ENCODE measurements at regions not wholly inside any gene's neighbourhood (a gene's known extent, or its start where the extent isn't known, plus 50 kb on each side); places are given as distances from the start of the nearest gene placed in this dataset.

- H4K20me1 ChIP-seq (replicated peaks; ENCODE audit: control insufficient read depth, extremely low read depth, insufficient read depth, low read length): no peaks in the 10 kb centered on the region
- intact Hi-C loops (cut with micrococcal nuclease) (no loop called here), dilution Hi-C loops (cut with MboI; ENCODE audit: extremely low pct_ligation_motif_present, low sequenced_read_pairs) (no loop called here)
- ChIA-PET POLR2A (no interaction called here), CTCF (no interaction called here)
- TF ChIP-seq GATA2 (IDR thresholded peaks at IDR 0.05; ENCODE audit: insufficient read depth, insufficient read length, low read depth, low read length): no peak
- TF ChIP-seq JUN (IDR thresholded peaks at IDR 0.05; ENCODE audit: borderline replicate concordance, insufficient read depth, insufficient read length, low read depth): no peak
- no peak for TF ChIP-seq EZH2 (IDR thresholded peaks at IDR 0.05; ENCODE audit: borderline replicate concordance, low read depth, low read length, severe bottlenecking)
- TF ChIP-seq MAX (IDR thresholded peaks at IDR 0.05; ENCODE audit: insufficient read depth, insufficient read length): no peak
- TF ChIP-seq MYC (IDR thresholded peaks at IDR 0.05; ENCODE audit: low read depth, low read length): no peak
- TF ChIP-seq FOS (IDR thresholded peaks at IDR 0.05; ENCODE audit: borderline replicate concordance, insufficient read depth, low read length): no peak
- TF ChIP-seq POLR2AphosphoS5 (IDR thresholded peaks at IDR 0.05; ENCODE audit: insufficient read depth, low read depth, low read length): no peak
- TF ChIP-seq, protein P1, sequence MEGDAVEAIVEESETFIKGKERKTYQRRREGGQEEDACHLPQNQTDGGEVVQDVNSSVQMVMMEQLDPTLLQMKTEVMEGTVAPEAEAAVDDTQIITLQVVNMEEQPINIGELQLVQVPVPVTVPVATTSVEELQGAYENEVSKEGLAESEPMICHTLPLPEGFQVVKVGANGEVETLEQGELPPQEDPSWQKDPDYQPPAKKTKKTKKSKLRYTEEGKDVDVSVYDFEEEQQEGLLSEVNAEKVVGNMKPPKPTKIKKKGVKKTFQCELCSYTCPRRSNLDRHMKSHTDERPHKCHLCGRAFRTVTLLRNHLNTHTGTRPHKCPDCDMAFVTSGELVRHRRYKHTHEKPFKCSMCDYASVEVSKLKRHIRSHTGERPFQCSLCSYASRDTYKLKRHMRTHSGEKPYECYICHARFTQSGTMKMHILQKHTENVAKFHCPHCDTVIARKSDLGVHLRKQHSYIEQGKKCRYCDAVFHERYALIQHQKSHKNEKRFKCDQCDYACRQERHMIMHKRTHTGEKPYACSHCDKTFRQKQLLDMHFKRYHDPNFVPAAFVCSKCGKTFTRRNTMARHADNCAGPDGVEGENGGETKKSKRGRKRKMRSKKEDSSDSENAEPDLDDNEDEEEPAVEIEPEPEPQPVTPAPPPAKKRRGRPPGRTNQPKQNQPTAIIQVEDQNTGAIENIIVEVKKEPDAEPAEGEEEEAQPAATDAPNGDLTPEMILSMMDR (IDR thresholded peaks at IDR 0.05; ENCODE audit: extremely low read depth in 1 of 2, insufficient read depth in 1 of 2, low read depth in 1 of 2, low read length in 2 of 2): no peak
- no TSS peak for BruUV-seq (replicated peaks)
- H3K4me1 ChIP-seq (ENCODE audit: control insufficient read depth, extremely low read depth, insufficient read depth, low read length): no peaks in the 10 kb centered on the region
- no peaks in the 10 kb centered on the region for H3K27me3 ChIP-seq (ENCODE audit: control insufficient read depth in 2 of 2, insufficient read depth in 2 of 2, low read length in 2 of 2)
- no peaks in the 10 kb centered on the region for H3K9me1 ChIP-seq (replicated peaks; ENCODE audit: control insufficient read depth, extremely low read depth, insufficient read depth, low read length)
- H3K9ac ChIP-seq (replicated peaks; ENCODE audit: extremely low read depth, insufficient read depth, low read length): no peak overlapping the region
- no peaks in the 10 kb centered on the region for H3K9me3 ChIP-seq (replicated peaks; ENCODE audit: control insufficient read depth, insufficient read depth, low read length)
- DNase-seq (ENCODE audit: low read depth, low spot score): no peak
- no peak overlapping the region for H3K4me3 ChIP-seq (replicated peaks in 1 of 3; ENCODE audit: insufficient read depth in 1 of 3, low read depth in 1 of 3, low read length in 3 of 3)
- H3K36me3 ChIP-seq (ENCODE audit: control insufficient read depth in 2 of 2, extremely low read depth in 1 of 2, insufficient read depth in 2 of 2, low read length in 2 of 2): no peaks in the 10 kb centered on the region
- no peak for FAIRE-seq
- no peak overlapping the region for H3K4me2 ChIP-seq (ENCODE audit: insufficient read depth, low read length)
- no peak overlapping the region for H2AFZ ChIP-seq (ENCODE audit: low read depth, low read length)
- H3K27ac ChIP-seq (ENCODE audit: insufficient read depth, low read depth, low read length): no peak overlapping the region
- H3K79me2 ChIP-seq (ENCODE audit: control insufficient read depth, insufficient read depth, low read length): no peaks in the 10 kb centered on the region
Measured at GRCh38 chr13:53191091-53191490, 162.5 kb downstream of the OLFM4 start.
